Natural killer cell (primary cell): ENCODE measurements at regions not wholly inside any gene's neighbourhood (a gene's known extent, or its start where the extent isn't known, plus 50 kb on each side); places are given as distances from the start of the nearest gene placed in this dataset.

Experiments used
- ATAC-seq, 3 donors: fragments of 150-1000 bp in 2 of 3; fragments of 200-7000 bp in 1 of 3; cut with Tn5 transposase; 1 replicate in 1 of 3; 2 replicates in 2 of 3; pipeline ENCODE4 v1.10.0; 2021; ENCODE audit warnings: mild to moderate bottlenecking in 2 of 3, moderate library complexity in 2 of 3
- DNase-seq, 2 donors: peaks; one replicate each; pipeline versions ENCODE4 v3.0.0 to v3.0.0-alpha.2; 2013 to 2021; ENCODE audit warnings: mixed read lengths in 1 of 2
- H3K27ac ChIP-seq: one replicate; pipeline ENCODE4 v1.5.1; 2013; ENCODE audit warnings: mild to moderate bottlenecking, low read length
- H3K27me3 ChIP-seq: one replicate; pipeline ENCODE4 v1.6.1; 2013; ENCODE audit warnings: low read length; ENCODE audit not compliant: control insufficient read depth, insufficient read depth
- H3K36me3 ChIP-seq: one replicate; pipeline ENCODE4 v1.6.1; 2013; ENCODE audit warnings: low read length; ENCODE audit not compliant: control insufficient read depth, insufficient read depth
- H3K4me1 ChIP-seq: one replicate; pipeline ENCODE4 v1.6.1; 2013; ENCODE audit warnings: low read length; ENCODE audit not compliant: control insufficient read depth, insufficient read depth
- H3K4me3 ChIP-seq: one replicate; pipeline ENCODE4 v1.5.1; 2013; ENCODE audit warnings: low read length
- H3K9me3 ChIP-seq: one replicate; pipeline ENCODE4 v1.6.1; 2013; ENCODE audit warnings: low read length; ENCODE audit not compliant: control insufficient read depth, insufficient read depth
- H3K27ac Mint-ChIP-seq, 2 donors: one replicate each; pipeline ENCODE4 v1.8.0; 2022; ENCODE audit warnings: mild to moderate bottlenecking in 2 of 2, mixed read lengths in 2 of 2, moderate library complexity in 1 of 2
- H3K27me3 Mint-ChIP-seq, 2 donors: one replicate each; pipeline ENCODE4 v1.8.0; 2022; ENCODE audit warnings: low read depth in 2 of 2, mixed read lengths in 2 of 2
- H3K36me3 Mint-ChIP-seq: one replicate; pipeline ENCODE4 v1.8.0; 2022; ENCODE audit warnings: mixed read lengths
- H3K4me1 Mint-ChIP-seq, 2 donors: one replicate each; pipeline ENCODE4 v1.8.0; 2022; ENCODE audit warnings: mixed read lengths in 2 of 2
- H3K4me3 Mint-ChIP-seq: one replicate; pipeline ENCODE4 v1.8.0; 2022; ENCODE audit warnings: mild to moderate bottlenecking, moderate library complexity, mixed read lengths
- H3K9me3 Mint-ChIP-seq, 2 donors: one replicate each; pipeline ENCODE4 v1.8.0; 2022; ENCODE audit warnings: mixed read lengths in 2 of 2
- WGBS: methylation state at CpG from one replicate; pipeline ENCODE4 v1.1.7; 2013; ENCODE audit warnings: missing lambda C conversion rate; ENCODE audit not compliant: insufficient coverage; 5-methylcytosine and 5-hydroxymethylcytosine counted together
- intact Hi-C: fragments of 100-400 bp; cut with micrococcal nuclease; formaldehyde crosslinking; loops from one replicate; pipeline ENCODE4 v1.14.2; 2022
- TF ChIP-seq, protein P1 (sequence below): fragments of 200-600 bp; IDR thresholded peaks from one replicate; pipeline ENCODE4 v1.8.0; 2022; ENCODE audit warnings: antibody characterized with exemption

DNA sequence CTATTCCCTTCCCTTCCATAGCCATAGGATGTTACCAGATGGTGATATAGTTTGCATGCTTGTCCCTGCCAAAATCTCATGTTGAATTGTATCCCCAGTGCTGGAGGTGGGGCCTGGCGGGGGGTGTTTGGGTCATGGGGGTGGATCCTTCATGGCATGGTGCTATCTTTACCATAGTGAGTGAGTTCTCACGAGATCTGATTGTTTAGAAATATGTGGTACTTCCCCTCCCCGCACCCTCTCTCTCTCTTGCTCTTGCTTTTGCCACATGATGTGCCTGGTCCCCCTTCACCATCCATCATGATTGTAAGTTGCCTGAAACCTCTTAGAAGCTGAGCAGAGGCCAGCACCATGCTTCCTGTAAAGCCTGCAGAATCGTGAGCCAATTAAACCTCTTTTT lies 181.3 kb downstream of the CAND1 start:
- Histone ChIP-seq H3K27ac (peak overlapping the region; percentile 54), H3K9me3 (no peaks in the 10 kb centered on the region), H3K27me3 (no peaks in the 10 kb centered on the region), H3K36me3 (no peaks in the 10 kb centered on the region), H3K4me1 (peaks cover 11% of the 10 kb centered on the region), H3K4me3 (no peak overlapping the region)
- intact Hi-C loops: no loop called here
- WGBS: 97% methylated on average over 3 of the region's 4 CpGs
- TF ChIP-seq, protein P1, sequence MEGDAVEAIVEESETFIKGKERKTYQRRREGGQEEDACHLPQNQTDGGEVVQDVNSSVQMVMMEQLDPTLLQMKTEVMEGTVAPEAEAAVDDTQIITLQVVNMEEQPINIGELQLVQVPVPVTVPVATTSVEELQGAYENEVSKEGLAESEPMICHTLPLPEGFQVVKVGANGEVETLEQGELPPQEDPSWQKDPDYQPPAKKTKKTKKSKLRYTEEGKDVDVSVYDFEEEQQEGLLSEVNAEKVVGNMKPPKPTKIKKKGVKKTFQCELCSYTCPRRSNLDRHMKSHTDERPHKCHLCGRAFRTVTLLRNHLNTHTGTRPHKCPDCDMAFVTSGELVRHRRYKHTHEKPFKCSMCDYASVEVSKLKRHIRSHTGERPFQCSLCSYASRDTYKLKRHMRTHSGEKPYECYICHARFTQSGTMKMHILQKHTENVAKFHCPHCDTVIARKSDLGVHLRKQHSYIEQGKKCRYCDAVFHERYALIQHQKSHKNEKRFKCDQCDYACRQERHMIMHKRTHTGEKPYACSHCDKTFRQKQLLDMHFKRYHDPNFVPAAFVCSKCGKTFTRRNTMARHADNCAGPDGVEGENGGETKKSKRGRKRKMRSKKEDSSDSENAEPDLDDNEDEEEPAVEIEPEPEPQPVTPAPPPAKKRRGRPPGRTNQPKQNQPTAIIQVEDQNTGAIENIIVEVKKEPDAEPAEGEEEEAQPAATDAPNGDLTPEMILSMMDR: no peak
- ATAC-seq (no peak), DNase-seq (no peak)
- Mint-ChIP-seq H3K4me1 (peaks cover 27 to 39% of the 10 kb centered on the region in 2 donors), H3K36me3 (no peaks in the 10 kb centered on the region), H3K27ac (peak overlapping the region; percentile 83 to 95), H3K27me3 (peaks cover 0 to 4% of the 10 kb centered on the region in 2 donors), H3K4me3 (no peak overlapping the region), H3K9me3 (no peaks in the 10 kb centered on the region)

DNA sequence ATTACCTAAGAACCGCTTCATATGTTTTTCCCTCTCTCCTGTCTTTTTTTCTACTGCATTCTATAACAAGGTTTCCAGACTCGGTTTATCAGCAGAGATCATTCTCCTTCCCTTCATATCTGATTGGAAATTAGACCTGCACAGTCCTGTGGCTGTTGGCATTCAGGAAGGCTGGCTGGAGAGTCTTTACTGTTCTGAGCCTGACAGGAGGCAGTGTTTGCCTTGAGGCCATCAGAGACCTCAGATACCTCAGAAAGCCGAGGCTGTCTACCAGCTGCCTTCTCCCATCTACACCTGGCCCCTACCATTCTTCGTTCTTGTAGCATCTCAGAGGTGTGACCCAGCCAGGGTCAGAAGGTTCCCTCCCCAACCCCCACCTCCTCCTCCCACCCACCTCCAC lies 182.0 kb downstream of the CAND1 start:
- Histone ChIP-seq H3K9me3 (no peaks in the 10 kb centered on the region), H3K4me1 (peaks cover 11% of the 10 kb centered on the region), H3K27ac (no peak overlapping the region), H3K27me3 (no peaks in the 10 kb centered on the region), H3K4me3 (no peak overlapping the region), H3K36me3 (no peaks in the 10 kb centered on the region)
- 74% methylated on average over 4 of the region's 4 CpGs for WGBS
- peaks cover 4% of the 10 kb centered on the region in 2 donors for H3K27me3 Mint-ChIP-seq
- H3K4me1 Mint-ChIP-seq: peaks cover 27 to 39% of the 10 kb centered on the region in 2 donors
- H3K36me3 Mint-ChIP-seq: no peaks in the 10 kb centered on the region
- TF ChIP-seq, protein P1: no peak
- no peaks in the 10 kb centered on the region for H3K9me3 Mint-ChIP-seq
- no peak overlapping the region for H3K4me3 Mint-ChIP-seq
- ATAC-seq (no peak), DNase-seq (no peak)
- peak overlapping the region; percentile 83 to 95 for H3K27ac Mint-ChIP-seq
- intact Hi-C loops: no loop called here

DNA sequence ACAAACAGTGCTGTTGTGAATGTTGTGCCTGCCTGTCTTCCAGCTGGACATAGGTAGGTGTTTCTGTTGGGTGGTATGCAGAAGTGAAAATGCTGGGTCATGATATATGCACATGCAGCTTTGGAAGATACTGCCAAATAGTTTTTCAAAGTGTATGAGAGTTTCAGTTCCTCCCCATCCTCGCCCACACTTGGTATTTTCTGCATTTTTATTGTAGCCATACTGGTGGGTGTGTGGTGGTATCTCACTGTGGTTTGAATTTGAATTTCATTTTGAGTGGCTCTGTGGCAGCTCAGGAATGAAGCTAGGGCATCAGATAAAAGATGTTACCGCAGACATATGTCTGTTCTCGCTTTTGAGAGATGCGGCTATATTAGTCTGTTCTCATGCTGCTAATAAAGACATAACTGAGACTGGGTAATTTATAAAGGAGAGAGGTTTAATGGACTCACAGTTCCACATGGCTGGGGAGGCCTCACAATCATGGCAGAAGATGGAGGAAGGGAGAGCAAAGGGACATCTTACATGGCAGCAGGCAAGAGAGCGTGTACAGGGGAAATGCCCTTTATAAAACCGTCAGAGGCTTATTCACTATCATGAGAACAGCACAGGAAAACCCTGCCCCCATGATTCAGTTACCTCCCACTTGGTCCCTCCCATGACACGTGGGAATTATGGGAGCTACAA lies 183.1 kb downstream of the CAND1 start:
- Histone ChIP-seq H3K4me1 (peaks cover 11% of the 10 kb centered on the region), H3K27ac (no peak overlapping the region), H3K9me3 (no peaks in the 10 kb centered on the region), H3K36me3 (no peaks in the 10 kb centered on the region), H3K4me3 (no peak overlapping the region), H3K27me3 (no peaks in the 10 kb centered on the region)
- Mint-ChIP-seq H3K27me3 (peaks cover 4 to 11% of the 10 kb centered on the region in 2 donors), H3K4me1 (peaks cover 27 to 39% of the 10 kb centered on the region in 2 donors), H3K36me3 (no peaks in the 10 kb centered on the region), H3K4me3 (no peak overlapping the region), H3K27ac (peak overlapping the region in 1 of 2 donors; percentile 7), H3K9me3 (no peaks in the 10 kb centered on the region)
- intact Hi-C loops: no loop called here
- ATAC-seq: no peak
- WGBS: 56% methylated on average over 4 of the region's 7 CpGs
- TF ChIP-seq, protein P1: no peak
- no peak for DNase-seq

DNA sequence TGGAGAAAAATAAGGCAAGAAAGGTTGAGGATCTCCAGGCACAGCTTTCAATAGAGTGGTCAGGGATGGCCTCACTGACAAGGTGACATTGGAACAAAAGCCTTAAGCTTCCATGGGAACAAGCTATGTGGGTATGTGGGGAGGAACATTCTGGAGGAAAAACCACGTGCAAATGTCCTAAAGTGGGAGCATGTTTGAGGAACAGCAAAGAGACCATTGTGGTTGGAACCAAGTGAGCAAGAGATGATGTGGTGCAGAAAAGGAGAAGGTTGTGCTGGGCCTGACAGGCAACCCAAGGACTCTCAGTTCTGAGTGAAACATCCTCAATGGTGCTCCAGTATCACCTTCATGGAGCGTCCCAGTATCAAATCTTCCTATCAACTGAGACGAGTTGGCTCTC lies 184.0 kb downstream of the CAND1 start:
- no peak overlapping the region for H3K27ac ChIP-seq
- Mint-ChIP-seq H3K9me3 (no peaks in the 10 kb centered on the region), H3K27me3 (peaks cover 4 to 15% of the 10 kb centered on the region in 2 donors), H3K36me3 (no peaks in the 10 kb centered on the region), H3K27ac (peak overlapping the region in 1 of 2 donors; percentile 35), H3K4me3 (no peak overlapping the region), H3K4me1 (peaks cover 27 to 39% of the 10 kb centered on the region in 2 donors)
- TF ChIP-seq, protein P1: no peak
- peaks cover 11% of the 10 kb centered on the region for H3K4me1 ChIP-seq
- H3K27me3 ChIP-seq: no peaks in the 10 kb centered on the region
- intact Hi-C loops: no loop called here
- no peaks in the 10 kb centered on the region for H3K36me3 ChIP-seq
- H3K9me3 ChIP-seq: no peaks in the 10 kb centered on the region
- DNase-seq (no peak), ATAC-seq (no peak)
- 85% methylated on average over 3 of the region's 3 CpGs for WGBS
- H3K4me3 ChIP-seq: no peak overlapping the region
